KMS-11 (cell line): ENCODE measurements at regions not wholly inside any gene's neighbourhood (a gene's known extent, or its start where the extent isn't known, plus 50 kb on each side); places are given as distances from the start of the nearest gene placed in this dataset.

Source experiments
- H2AFZ ChIP-seq: fragments of 200-600 bp; sonication (generic); 2 replicates; pipeline ENCODE4 v1.6.1; 2016; ENCODE audit warnings: antibody characterized with exemption, mixed run types, low read depth
- H3K27ac ChIP-seq: fragments of 200-600 bp; sonication (generic); 2 replicates; pipeline ENCODE4 v1.6.1; 2016; ENCODE audit warnings: mild to moderate bottlenecking, mixed run types
- H3K27me3 ChIP-seq: fragments of 200-600 bp; sonication (generic); 2 replicates; pipeline ENCODE4 v1.6.1; 2017; ENCODE audit warnings: mild to moderate bottlenecking, low read depth, mixed run types, moderate library complexity; ENCODE audit not compliant: insufficient read depth
- H3K36me3 ChIP-seq: fragments of 200-600 bp; sonication (generic); 2 replicates; pipeline ENCODE4 v1.6.1; 2017; ENCODE audit warnings: mild to moderate bottlenecking, mixed run types; ENCODE audit not compliant: insufficient read depth
- H3K4me1 ChIP-seq: fragments of 200-600 bp; sonication (generic); 2 replicates; pipeline ENCODE4 v1.6.1; 2016; ENCODE audit warnings: mild to moderate bottlenecking, low read depth, mixed run types; ENCODE audit not compliant: poor library complexity, severe bottlenecking
- H3K4me2 ChIP-seq: fragments of 200-600 bp; sonication (generic); 2 replicates; pipeline ENCODE4 v1.7.0; 2016; ENCODE audit warnings: mild to moderate bottlenecking, mixed run types
- H3K4me3 ChIP-seq: fragments of 200-600 bp; sonication (generic); IDR thresholded peaks from 2 replicates; pipeline ENCODE4 v1.6.1; 2017; ENCODE audit warnings: low read depth, low read length, mixed read lengths; ENCODE audit not compliant: insufficient read depth
- H3K79me2 ChIP-seq: fragments of 200-600 bp; sonication (generic); 2 replicates; pipeline ENCODE4 v1.6.1; 2016; ENCODE audit warnings: low read depth, mixed run types; ENCODE audit not compliant: insufficient read depth
- H3K9ac ChIP-seq: fragments of 200-600 bp; sonication (generic); 2 replicates; pipeline ENCODE4 v1.6.1; 2016; ENCODE audit warnings: mild to moderate bottlenecking, mixed run types
- H4K20me1 ChIP-seq: fragments of 200-600 bp; sonication (generic); 2 replicates; pipeline ENCODE4 v1.6.1; 2016; ENCODE audit warnings: mild to moderate bottlenecking, mixed run types; ENCODE audit not compliant: insufficient read depth
- TF ChIP-seq, protein P1 (sequence below): fragments of 200-600 bp; sonication (generic); conservative IDR thresholded peaks from 2 replicates; pipeline ENCODE4 v1.6.1; 2017; ENCODE audit warnings: low read depth, mild to moderate bottlenecking, antibody characterized with exemption, low read length, moderate library complexity, mixed read lengths

DNA sequence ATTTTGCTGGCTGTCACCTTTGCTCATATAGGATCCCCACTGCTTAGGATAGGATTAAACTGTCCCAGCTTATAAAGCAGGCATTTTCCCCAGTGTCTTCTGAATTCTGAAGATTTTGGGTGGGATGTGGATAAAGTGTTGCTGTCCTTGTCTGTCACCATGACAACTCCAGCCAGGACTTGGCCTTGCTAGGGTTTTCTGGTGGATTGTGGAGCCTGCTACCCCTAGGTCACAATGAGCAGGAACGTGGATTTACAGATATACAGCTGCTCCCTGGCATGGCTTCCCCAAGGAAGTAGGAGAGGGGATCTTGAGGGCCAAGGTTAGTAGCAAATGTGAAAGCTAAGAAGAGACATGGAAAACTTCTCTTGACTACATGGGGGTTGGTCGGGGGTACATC, 220.7 kb downstream of the WDR11 start:
- Histone ChIP-seq H3K36me3 (no peaks in the 10 kb centered on the region), H3K4me1 (no peaks in the 10 kb centered on the region), H3K79me2 (no peaks in the 10 kb centered on the region), H3K27ac (no peak overlapping the region), H2AFZ (no peak overlapping the region), H3K4me3 (no peak overlapping the region), H3K4me2 (no peak overlapping the region), H3K27me3 (no peaks in the 10 kb centered on the region), H4K20me1 (no peaks in the 10 kb centered on the region), H3K9ac (no peak overlapping the region)
- TF ChIP-seq, protein P1, sequence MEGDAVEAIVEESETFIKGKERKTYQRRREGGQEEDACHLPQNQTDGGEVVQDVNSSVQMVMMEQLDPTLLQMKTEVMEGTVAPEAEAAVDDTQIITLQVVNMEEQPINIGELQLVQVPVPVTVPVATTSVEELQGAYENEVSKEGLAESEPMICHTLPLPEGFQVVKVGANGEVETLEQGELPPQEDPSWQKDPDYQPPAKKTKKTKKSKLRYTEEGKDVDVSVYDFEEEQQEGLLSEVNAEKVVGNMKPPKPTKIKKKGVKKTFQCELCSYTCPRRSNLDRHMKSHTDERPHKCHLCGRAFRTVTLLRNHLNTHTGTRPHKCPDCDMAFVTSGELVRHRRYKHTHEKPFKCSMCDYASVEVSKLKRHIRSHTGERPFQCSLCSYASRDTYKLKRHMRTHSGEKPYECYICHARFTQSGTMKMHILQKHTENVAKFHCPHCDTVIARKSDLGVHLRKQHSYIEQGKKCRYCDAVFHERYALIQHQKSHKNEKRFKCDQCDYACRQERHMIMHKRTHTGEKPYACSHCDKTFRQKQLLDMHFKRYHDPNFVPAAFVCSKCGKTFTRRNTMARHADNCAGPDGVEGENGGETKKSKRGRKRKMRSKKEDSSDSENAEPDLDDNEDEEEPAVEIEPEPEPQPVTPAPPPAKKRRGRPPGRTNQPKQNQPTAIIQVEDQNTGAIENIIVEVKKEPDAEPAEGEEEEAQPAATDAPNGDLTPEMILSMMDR = no peak

DNA sequence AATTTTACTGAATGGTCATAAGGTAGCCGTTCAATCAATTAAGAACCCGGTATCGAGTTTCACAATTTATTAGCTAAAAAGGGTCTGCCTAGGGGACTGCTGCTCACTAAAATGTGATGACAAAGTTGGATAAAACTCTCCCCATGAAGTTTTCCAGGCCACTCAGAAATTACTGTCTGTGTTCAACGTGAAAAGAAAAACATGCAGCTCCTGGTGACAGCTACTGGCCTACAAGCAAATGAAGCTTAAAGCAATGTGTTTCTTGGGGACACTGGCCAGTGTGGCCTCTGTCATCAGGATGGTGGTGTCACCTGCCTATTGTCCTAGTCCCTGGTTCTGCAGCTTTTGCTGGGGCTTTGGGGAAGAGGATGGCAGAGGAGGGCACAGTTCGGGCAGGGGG, 222.6 kb downstream of the WDR11 start:
- Histone ChIP-seq H4K20me1 (no peaks in the 10 kb centered on the region), H3K36me3 (no peaks in the 10 kb centered on the region), H3K27ac (no peak overlapping the region), H3K4me3 (no peak overlapping the region), H2AFZ (no peak overlapping the region), H3K79me2 (no peaks in the 10 kb centered on the region), H3K27me3 (no peaks in the 10 kb centered on the region), H3K4me2 (no peak overlapping the region), H3K9ac (no peak overlapping the region), H3K4me1 (no peaks in the 10 kb centered on the region)
- TF ChIP-seq, protein P1 = no peak

DNA sequence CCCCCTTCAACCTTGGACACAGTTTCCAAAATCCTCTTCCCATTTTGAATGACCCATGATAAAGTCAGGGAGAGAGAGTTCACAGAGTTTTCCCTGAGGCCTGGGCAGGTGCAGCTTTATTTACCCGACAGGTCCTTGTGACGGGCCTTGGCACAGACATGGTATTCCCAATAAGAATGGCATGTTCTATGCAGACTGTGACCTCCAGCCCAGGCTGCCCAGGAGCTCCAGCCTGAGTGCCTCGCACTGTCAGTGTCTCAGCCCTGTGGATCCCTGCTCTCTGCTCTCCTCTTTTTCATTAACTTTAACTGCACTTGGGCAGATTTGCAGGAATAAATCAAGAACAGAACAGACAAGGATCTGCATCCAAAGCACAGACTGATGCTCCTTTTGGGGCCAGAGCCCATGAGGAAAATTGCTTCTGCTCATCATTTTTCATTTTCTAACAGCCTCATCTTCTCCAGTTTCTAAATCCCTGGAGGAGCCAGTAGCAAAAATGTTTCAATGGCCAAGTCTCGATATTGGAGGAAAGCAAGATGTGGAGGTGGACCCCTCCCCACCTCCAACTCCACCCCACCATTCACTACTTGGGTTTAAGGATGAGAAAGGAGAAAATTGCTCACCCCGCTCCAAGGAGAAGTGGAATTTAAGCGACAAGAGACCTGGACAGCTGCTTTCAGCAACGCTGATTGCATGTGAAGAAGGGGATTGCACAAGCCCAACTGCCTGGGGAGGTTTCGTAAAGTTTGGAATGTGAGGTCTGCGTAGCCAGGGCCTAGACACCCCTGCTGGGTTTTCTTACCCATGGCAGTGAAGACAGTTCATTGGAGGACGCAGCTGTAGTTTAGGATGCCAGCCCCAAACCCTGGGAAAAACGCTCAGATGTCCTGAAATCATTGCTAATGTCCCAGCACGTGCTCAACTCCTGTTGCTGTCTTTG, 225.9 kb downstream of the WDR11 start:
- TF ChIP-seq, protein P1 = no peak
- H3K4me2 ChIP-seq = no peak overlapping the region
- no peak overlapping the region for H3K9ac ChIP-seq
- no peaks in the 10 kb centered on the region for H4K20me1 ChIP-seq
- H2AFZ ChIP-seq = no peak overlapping the region
- H3K4me3 ChIP-seq = no peak overlapping the region
- H3K36me3 ChIP-seq = no peaks in the 10 kb centered on the region
- no peak overlapping the region for H3K27ac ChIP-seq
- no peaks in the 10 kb centered on the region for H3K4me1 ChIP-seq
- no peaks in the 10 kb centered on the region for H3K79me2 ChIP-seq
- H3K27me3 ChIP-seq = no peaks in the 10 kb centered on the region

DNA sequence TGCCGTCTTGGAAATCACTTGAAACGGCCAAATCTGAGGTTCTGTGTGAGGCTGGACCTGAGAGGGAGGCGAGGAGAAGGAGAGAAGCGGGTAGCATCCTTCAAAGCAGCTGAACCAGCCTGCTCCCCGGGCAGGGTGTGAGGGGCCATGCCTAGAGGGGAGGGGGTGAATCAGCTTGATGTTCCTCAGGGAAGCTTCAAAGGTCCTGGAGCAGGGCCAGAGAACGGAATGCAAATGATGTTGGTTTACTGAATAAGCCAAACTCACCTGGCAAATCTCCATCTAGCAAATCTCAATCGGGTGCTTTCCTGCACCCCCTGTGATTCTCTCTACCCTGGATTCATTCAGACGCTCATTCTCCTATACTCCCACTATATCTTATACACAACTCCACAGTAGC, 226.9 kb downstream of the WDR11 start:
- no peaks in the 10 kb centered on the region for H3K36me3 ChIP-seq
- H3K4me3 ChIP-seq = no peak overlapping the region
- H2AFZ ChIP-seq = no peak overlapping the region
- H3K27ac ChIP-seq = no peak overlapping the region
- H3K9ac ChIP-seq = no peak overlapping the region
- no peaks in the 10 kb centered on the region for H3K4me1 ChIP-seq
- TF ChIP-seq, protein P1 = no peak
- H3K27me3 ChIP-seq = no peaks in the 10 kb centered on the region
- no peaks in the 10 kb centered on the region for H4K20me1 ChIP-seq
- H3K4me2 ChIP-seq = no peak overlapping the region
- H3K79me2 ChIP-seq = no peaks in the 10 kb centered on the region
